GM12878 (cell line): ENCODE measurements at regions not wholly inside any gene's neighbourhood (a gene's known extent, or its start where the extent isn't known, plus 50 kb on each side); places are given as distances from the start of the nearest gene placed in this dataset.

Experiments
- ATAC-seq: fragments of 200-7000 bp; cut with Tn5 transposase; 3 replicates; pipeline ENCODE4 v1.9.1; 2020; ENCODE audit warnings: mild to moderate bottlenecking, moderate library complexity
- BruUV-seq: library from RNA; stranded (reverse); fragments of 400-500 nt; replicated peaks from 2 replicates; lab custom pipeline; 2021; lab: Mats Ljungman, UMichigan
- CTCF ChIA-PET: fragments of 300-600 bp; sonication (Branson Sonifier 250); formaldehyde crosslinking; extraction: SDS; loops from one replicate; lab custom pipeline; 2021; ENCODE audit warnings: inconsistent platforms; lab: Yijun Ruan, JAX
- POLR2A ChIA-PET: fragments of 350-600 bp; formaldehyde crosslinking; extraction: SDS; loops from one replicate; lab custom pipeline; 2021; ENCODE audit warnings: inconsistent platforms; lab: Charles Lee
- RAD21 ChIA-PET: fragments of 300-600 bp; sonication (Branson Sonifier 250); formaldehyde crosslinking; loops from one replicate; lab custom pipeline; 2023; ENCODE audit warnings: antibody characterized with exemption; ENCODE audit not compliant: unreplicated experiment; lab: Charles Lee
- SMC1A ChIA-PET: fragments of 300-600 bp; sonication (Branson Sonifier 250); formaldehyde crosslinking; loops from one replicate; lab custom pipeline; 2023; ENCODE audit not compliant: unreplicated experiment, uncharacterized antibody; lab: Charles Lee
- DNase-seq: peaks from one replicate; pipeline ENCODE4 v3.0.0-alpha.2; 2011; ENCODE audit warnings: low read depth, low spot score
- FAIRE-seq: peaks from 3 replicates; lab custom pipeline; 2011; peaks lifted over from hg19 to GRCh38; lab: Jason Lieb, UNC
- H2AFZ ChIP-seq: 2 replicates; pipeline ENCODE4 v1.6.0; 2011; ENCODE audit warnings: low read depth, low read length, control low read depth; ENCODE audit not compliant: control insufficient read depth
- H3K27ac ChIP-seq: 2 replicates; pipeline ENCODE4 v1.5.1; 2011; ENCODE audit warnings: control low read depth; ENCODE audit not compliant: control insufficient read depth, insufficient read depth
- H3K27me3 ChIP-seq, 2 experiments: replicated peaks in 1 of 2; 2 replicates each; pipeline versions ENCODE4 v1.6.0 to v1.6.1; 2011; ENCODE audit warnings: low read length in 1 of 2; ENCODE audit not compliant: control insufficient read depth in 2 of 2, insufficient read depth in 2 of 2
- H3K36me3 ChIP-seq, 2 experiments: 2 replicates each; pipeline ENCODE4 v1.5.1; 2011; ENCODE audit warnings: low read length in 1 of 2; ENCODE audit not compliant: control insufficient read depth in 2 of 2, insufficient read depth in 2 of 2
- H3K4me1 ChIP-seq: 2 replicates; pipeline ENCODE4 v1.6.1; 2011; ENCODE audit warnings: mild to moderate bottlenecking, low read length, moderate library complexity, mixed read lengths; ENCODE audit not compliant: control insufficient read depth, insufficient read depth
- H3K4me2 ChIP-seq: 2 replicates; pipeline ENCODE4 v1.6.0; 2011; ENCODE audit warnings: control low read depth; ENCODE audit not compliant: control insufficient read depth, insufficient read depth
- H3K4me3 ChIP-seq: fragments of 200-600 bp; sonication (generic); 2 replicates; pipeline ENCODE4 v1.5.1; 2016
- H3K79me2 ChIP-seq: 2 replicates; pipeline ENCODE4 v1.6.0; 2011; ENCODE audit warnings: low read length; ENCODE audit not compliant: control insufficient read depth, insufficient read depth
- H3K9ac ChIP-seq: 2 replicates; pipeline ENCODE4 v1.8.0; 2011; ENCODE audit warnings: low read length, control low read depth, mixed read lengths; ENCODE audit not compliant: control insufficient read depth, insufficient read depth
- H3K9me3 ChIP-seq: replicated peaks from 3 replicates; pipeline ENCODE4 v1.5.1; 2011; ENCODE audit warnings: mild to moderate bottlenecking, low read length; ENCODE audit not compliant: control insufficient read depth, insufficient read depth
- H4K20me1 ChIP-seq: 2 replicates; pipeline ENCODE4 v1.6.0; 2011; ENCODE audit not compliant: control insufficient read depth, insufficient read depth
- BCL3 ChIP-seq: IDR thresholded peaks from 2 replicates; pipeline ENCODE4 v1.6.1; 2011; ENCODE audit warnings: borderline replicate concordance, low read depth, mild to moderate bottlenecking, moderate library complexity, low read length; ENCODE audit not compliant: insufficient read depth, poor library complexity, severe bottlenecking
- EED ChIP-seq: sonication (generic); IDR thresholded peaks from 2 replicates; pipeline ENCODE4 v1.6.1; 2016; ENCODE audit warnings: antibody characterized with exemption, low read depth
- ETV6 ChIP-seq, 2 experiments: fragments of 450-650 bp in 1 of 2; IDR thresholded peaks in 1 of 2; conservative IDR thresholded peaks in 1 of 2; 2 replicates each; pipeline ENCODE4 v1.6.1; 2014; ENCODE audit warnings: antibody characterized with exemption in 1 of 2, borderline replicate concordance in 1 of 2, low read depth in 1 of 2, mild to moderate bottlenecking in 1 of 2, moderate library complexity in 1 of 2
- KAT2A ChIP-seq: conservative IDR thresholded peaks from 2 replicates; pipeline ENCODE4 v1.6.1; 2011; ENCODE audit warnings: low read depth, low read length; ENCODE audit not compliant: control insufficient read depth
- LARP7 ChIP-seq: fragments of 450-650 bp; IDR thresholded peaks from 2 replicates; pipeline ENCODE4 v1.6.1; 2017; ENCODE audit warnings: mild to moderate bottlenecking
- NR2C2 ChIP-seq: IDR thresholded peaks from 2 replicates; pipeline ENCODE4 v1.6.1; 2011; ENCODE audit warnings: borderline replicate concordance, low read depth; ENCODE audit not compliant: control insufficient read depth, insufficient read length
- STAT1 ChIP-seq: fragments of 450-650 bp; conservative IDR thresholded peaks from 2 replicates; pipeline ENCODE4 v1.6.1; 2014; ENCODE audit warnings: antibody characterized with exemption, mild to moderate bottlenecking
- YBX1 ChIP-seq: fragments of 450-650 bp; IDR thresholded peaks from 2 replicates; pipeline ENCODE4 v1.6.1; 2016; ENCODE audit warnings: antibody characterized with exemption
- YY1 ChIP-seq: IDR thresholded peaks from 2 replicates; pipeline ENCODE4 v1.6.1; 2011; ENCODE audit warnings: low read depth, mild to moderate bottlenecking, low read length
- WGBS: methylation state at CpG from one replicate; pipeline ENCODE4 v1.1.6; 2016; ENCODE audit warnings: low lambda C conversion rate; ENCODE audit not compliant: insufficient replicate concordance, insufficient coverage; ENCODE audit errors: missing lambda C conversion rate; 5-methylcytosine and 5-hydroxymethylcytosine counted together
- in situ Hi-C: fragments of 300-500 bp; cut with MboI; formaldehyde crosslinking; loops from 9 replicates; pipeline ENCODE4 v1.14.3; 2018; ENCODE audit warnings: mixed read lengths
- intact Hi-C: fragments of 100-400 bp; cut with micrococcal nuclease; formaldehyde crosslinking; loops from one replicate; pipeline ENCODE4 v1.14.2; 2022; ENCODE audit not compliant: unreplicated experiment

- Histone ChIP-seq H3K4me2 (no peak overlapping the region), H2AFZ (no peak overlapping the region), H3K79me2 (no peaks in the 10 kb centered on the region), H4K20me1 (no peaks in the 10 kb centered on the region), H3K27me3 (no peaks in the 10 kb centered on the region), H3K4me1 (no peaks in the 10 kb centered on the region), H3K36me3 (no peaks in the 10 kb centered on the region), H3K27ac (no peak overlapping the region), H3K9me3 (no peaks in the 10 kb centered on the region), H3K9ac (no peak overlapping the region), H3K4me3 (no peak overlapping the region)
- ChIA-PET SMC1A (no interaction called here), POLR2A (no interaction called here), RAD21 (no interaction called here), CTCF (no interaction called here)
- no peak for DNase-seq
- WGBS, result 35% methylated on average over 2 of the region's 2 CpGs
- no TSS peak for BruUV-seq
- ATAC-seq, result no peak
- FAIRE-seq, result no peak
- in situ Hi-C loops, result no loop called here
- intact Hi-C loops, result no loop called here
- TF ChIP-seq KAT2A (no peak), YY1 (no peak), BCL3 (no peak), EED (no peak), LARP7 (no peak), ETV6 (conservative IDR thresholded peaks at IDR 0.05 in 1 of 2, IDR thresholded peaks at IDR 0.05 in 1 of 2; ENCODE audit: borderline replicate concordance in 1 of 2, low read depth in 1 of 2) (no peak), NR2C2 (no peak), YBX1 (no peak), STAT1 (no peak)
Measured at GRCh38 chr12:60052483-60052882, 456.7 kb downstream of the SLC16A7 start.
